Upper lobe of left lung (tissue), 6 donors: ENCODE measurements at regions not wholly inside any gene's neighbourhood (a gene's known extent, or its start where the extent isn't known, plus 50 kb on each side); places are given as distances from the start of the nearest gene placed in this dataset.

ENCODE experiments used
- ATAC-seq, 2 donors: fragments of 200-7000 bp; cut with Tn5 transposase; one replicate each; pipeline ENCODE4 v1.9.1; 2022; ENCODE audit warnings: mild to moderate bottlenecking in 2 of 2, moderate library complexity in 2 of 2; ENCODE audit not compliant: low FRiP score in 2 of 2
- DNase-seq, 2 donors: peaks; one replicate each; pipeline ENCODE4 v3.0.0-alpha.2; 2019 to 2020
- H3K27ac ChIP-seq, 4 donors: fragments of 200-600 bp; sonication (generic); one replicate each; pipeline ENCODE4 v1.5.1; 2016 to 2019
- H3K27me3 ChIP-seq, 4 donors: fragments of 200-600 bp; sonication (generic); one replicate each; pipeline ENCODE4 v1.5.1; 2017 to 2019
- H3K36me3 ChIP-seq, 4 donors: fragments of 200-600 bp; sonication (generic); one replicate each; pipeline ENCODE4 v1.5.1; 2016 to 2019
- H3K4me1 ChIP-seq, 4 donors: fragments of 200-600 bp; sonication (generic); one replicate each; pipeline ENCODE4 v1.5.1; 2018 to 2019
- H3K4me3 ChIP-seq, 4 donors: fragments of 200-600 bp; sonication (generic); one replicate each; pipeline ENCODE4 v1.5.1; 2017 to 2019; ENCODE audit warnings: mild to moderate bottlenecking in 2 of 4, moderate library complexity in 1 of 4
- H3K9me3 ChIP-seq, 4 donors: fragments of 200-600 bp; sonication (generic); one replicate each; pipeline ENCODE4 v1.5.1; 2018 to 2019
- EP300 ChIP-seq, 4 donors: sonication (generic); formaldehyde crosslinking; IDR thresholded peaks; one replicate each; pipeline ENCODE4 v1.5.1; 2017; ENCODE audit warnings: antibody characterized with exemption in 4 of 4, control low read depth in 2 of 4
- POLR2A ChIP-seq, 4 donors: fragments of 450-650 bp; IDR thresholded peaks; one replicate each; pipeline ENCODE4 v1.5.1; 2016 to 2017; ENCODE audit warnings: antibody characterized with exemption in 4 of 4, mild to moderate bottlenecking in 2 of 4
- POLR2AphosphoS5 ChIP-seq, 2 donors: sonication (generic); formaldehyde crosslinking; IDR thresholded peaks; one replicate each; pipeline ENCODE4 v1.5.1; 2017; ENCODE audit warnings: antibody characterized with exemption in 2 of 2
- WGBS, 2 donors: methylation state at CpG; one replicate each; pipeline ENCODE4 v1.1.5; 2017 to 2018; 5-methylcytosine and 5-hydroxymethylcytosine counted together
- TF ChIP-seq, protein P1 (sequence below), 6 experiments: fragments of 450-650 bp in 4 of 6; fragments of 200-600 bp in 2 of 6; sonication (generic) in 2 of 6; IDR thresholded peaks; one replicate each; pipeline ENCODE4 v1.5.1; 2016 to 2019; ENCODE audit warnings: antibody characterized with exemption in 6 of 6
- donor health status: DM: no; HTN: no; CAD: no; lungs with moderate emphysema.
- donor health status: DM: no; HTN: yes; CAD: no; lungs with severe emphysema.

DNA sequence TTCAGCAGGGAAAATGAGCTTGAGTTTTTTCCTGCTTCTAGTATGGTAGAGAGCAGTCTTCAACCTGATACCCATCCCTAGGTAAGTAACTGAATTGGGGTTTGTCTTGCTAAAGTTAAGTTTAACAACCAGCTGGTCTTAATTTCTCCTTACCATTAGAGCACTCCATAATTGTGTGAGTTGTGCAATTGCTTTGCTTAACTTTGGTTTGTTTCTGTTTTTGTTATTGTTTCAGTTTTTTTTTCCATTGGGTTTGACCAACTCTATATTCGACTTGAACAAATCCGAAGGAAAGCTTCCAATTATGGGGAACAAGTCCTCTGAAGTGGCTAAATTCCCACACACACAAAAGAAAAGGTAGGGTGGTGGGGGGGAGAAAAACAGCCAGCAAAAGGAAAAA is 641.1 kb downstream of the PLA2G4A start:
- H3K4me1 ChIP-seq, result no peaks in the 10 kb centered on the region
- TF ChIP-seq POLR2AphosphoS5 (IDR thresholded peaks at IDR 0.05), result no peak
- no peak for TF ChIP-seq EP300 (IDR thresholded peaks at IDR 0.05)
- TF ChIP-seq POLR2A (IDR thresholded peaks at IDR 0.05), result no peak
- TF ChIP-seq, protein P1, sequence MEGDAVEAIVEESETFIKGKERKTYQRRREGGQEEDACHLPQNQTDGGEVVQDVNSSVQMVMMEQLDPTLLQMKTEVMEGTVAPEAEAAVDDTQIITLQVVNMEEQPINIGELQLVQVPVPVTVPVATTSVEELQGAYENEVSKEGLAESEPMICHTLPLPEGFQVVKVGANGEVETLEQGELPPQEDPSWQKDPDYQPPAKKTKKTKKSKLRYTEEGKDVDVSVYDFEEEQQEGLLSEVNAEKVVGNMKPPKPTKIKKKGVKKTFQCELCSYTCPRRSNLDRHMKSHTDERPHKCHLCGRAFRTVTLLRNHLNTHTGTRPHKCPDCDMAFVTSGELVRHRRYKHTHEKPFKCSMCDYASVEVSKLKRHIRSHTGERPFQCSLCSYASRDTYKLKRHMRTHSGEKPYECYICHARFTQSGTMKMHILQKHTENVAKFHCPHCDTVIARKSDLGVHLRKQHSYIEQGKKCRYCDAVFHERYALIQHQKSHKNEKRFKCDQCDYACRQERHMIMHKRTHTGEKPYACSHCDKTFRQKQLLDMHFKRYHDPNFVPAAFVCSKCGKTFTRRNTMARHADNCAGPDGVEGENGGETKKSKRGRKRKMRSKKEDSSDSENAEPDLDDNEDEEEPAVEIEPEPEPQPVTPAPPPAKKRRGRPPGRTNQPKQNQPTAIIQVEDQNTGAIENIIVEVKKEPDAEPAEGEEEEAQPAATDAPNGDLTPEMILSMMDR (IDR thresholded peaks at IDR 0.05), result no peak
- DNase-seq, result no peak
- 86 to 92% methylated on average over 2 of the region's 2 CpGs for WGBS, 2 donors
- no peak overlapping the region for H3K27ac ChIP-seq
- H3K36me3 ChIP-seq, result no peaks in the 10 kb centered on the region
- H3K27me3 ChIP-seq, result no peaks in the 10 kb centered on the region
- peaks cover 0 to 8% (median 0%) of the 10 kb centered on the region in 4 donors for H3K9me3 ChIP-seq
- no peak for ATAC-seq
- H3K4me3 ChIP-seq, result no peak overlapping the region

DNA sequence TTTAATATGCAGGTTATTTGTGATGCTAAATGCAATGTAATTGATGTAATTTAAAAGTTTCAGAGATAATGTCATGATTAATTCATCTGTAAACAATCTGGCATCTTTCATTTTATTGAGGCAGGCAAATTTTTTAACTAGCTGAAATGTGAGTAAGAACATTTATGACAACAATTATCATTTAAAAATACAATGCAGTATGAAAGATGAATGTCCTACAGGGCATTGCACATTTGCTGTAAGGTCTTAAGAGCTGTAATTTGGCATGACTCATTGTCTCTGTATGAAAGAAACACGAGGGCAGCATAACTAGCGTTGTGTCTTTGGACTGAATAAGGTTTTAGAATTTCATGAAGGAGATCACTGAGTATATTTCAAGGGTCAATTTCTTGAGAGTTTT is 642.8 kb downstream of the PLA2G4A start:
- no peak overlapping the region for H3K4me3 ChIP-seq
- TF ChIP-seq, protein P1 (IDR thresholded peaks at IDR 0.05), result no peak
- no peak for TF ChIP-seq EP300 (IDR thresholded peaks at IDR 0.05)
- TF ChIP-seq POLR2A (IDR thresholded peaks at IDR 0.05), result no peak
- TF ChIP-seq POLR2AphosphoS5 (IDR thresholded peaks at IDR 0.05), result no peak
- H3K36me3 ChIP-seq, result no peaks in the 10 kb centered on the region
- WGBS, 2 donors, result 81 to 84% methylated on average over 2 of the region's 2 CpGs
- no peaks in the 10 kb centered on the region for H3K9me3 ChIP-seq
- no peak for ATAC-seq
- DNase-seq, result no peak
- H3K27ac ChIP-seq, result no peak overlapping the region
- H3K4me1 ChIP-seq, result no peaks in the 10 kb centered on the region
- no peaks in the 10 kb centered on the region for H3K27me3 ChIP-seq

DNA sequence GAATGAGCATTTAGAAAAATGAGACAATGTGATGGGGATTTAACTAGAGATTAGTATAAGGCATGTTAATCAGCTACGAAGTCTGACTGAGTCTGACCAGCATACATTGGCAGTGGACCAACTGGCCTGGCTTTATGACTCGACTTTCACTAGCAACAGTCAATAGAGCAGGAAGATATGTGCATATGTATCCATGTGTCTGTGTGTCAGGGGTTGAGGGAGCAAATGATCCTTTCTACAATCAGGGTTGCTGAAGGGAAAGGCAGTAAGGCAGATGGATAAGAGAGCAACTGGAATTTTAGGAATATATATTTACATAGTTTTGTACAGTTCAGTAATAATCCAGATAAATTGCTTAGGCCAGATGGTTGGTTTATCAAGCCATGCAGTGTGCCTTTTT is 645.6 kb downstream of the PLA2G4A start:
- Histone ChIP-seq H3K9me3 (no peaks in the 10 kb centered on the region), H3K4me3 (no peak overlapping the region), H3K4me1 (no peaks in the 10 kb centered on the region), H3K27ac (no peak overlapping the region), H3K36me3 (no peaks in the 10 kb centered on the region), H3K27me3 (no peaks in the 10 kb centered on the region)
- TF ChIP-seq, protein P1 (IDR thresholded peaks at IDR 0.05), result no peak
- TF ChIP-seq POLR2A (IDR thresholded peaks at IDR 0.05) (no peak), POLR2AphosphoS5 (IDR thresholded peaks at IDR 0.05) (no peak), EP300 (IDR thresholded peaks at IDR 0.05) (no peak)
- WGBS, 2 donors, result 45 to 53% methylated on average over 2 of the region's 2 CpGs
- DNase-seq (no peak), ATAC-seq (no peak)

DNA sequence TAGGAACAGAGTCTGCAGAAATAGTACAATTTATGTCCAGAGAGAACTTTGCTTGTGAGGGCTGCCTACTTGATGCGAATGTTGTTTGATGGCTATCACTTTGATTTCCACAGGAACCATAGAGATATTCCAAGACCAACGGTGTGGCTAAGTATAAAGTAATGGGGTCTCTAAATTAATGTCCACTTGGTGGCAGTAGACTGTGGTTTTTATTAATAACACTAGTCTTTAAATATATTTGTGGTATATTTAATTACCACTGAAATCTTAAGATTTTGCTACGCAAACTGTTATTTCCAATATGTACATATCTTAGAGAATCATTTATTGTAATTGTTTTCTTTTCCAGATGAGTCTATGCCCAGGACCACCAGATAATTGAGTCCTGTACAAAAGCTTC is 647.9 kb downstream of the PLA2G4A start:
- no peak for TF ChIP-seq POLR2AphosphoS5 (IDR thresholded peaks at IDR 0.05)
- no peak for TF ChIP-seq EP300 (IDR thresholded peaks at IDR 0.05)
- no peak overlapping the region for H3K4me3 ChIP-seq
- no peak overlapping the region for H3K27ac ChIP-seq
- no peaks in the 10 kb centered on the region for H3K27me3 ChIP-seq
- H3K36me3 ChIP-seq, result no peaks in the 10 kb centered on the region
- H3K4me1 ChIP-seq, result no peaks in the 10 kb centered on the region
- no peaks in the 10 kb centered on the region for H3K9me3 ChIP-seq
- DNase-seq, result no peak
- ATAC-seq, result no peak
- WGBS, 2 donors, result 65 to 74% methylated on average over 3 of the region's 3 CpGs

DNA sequence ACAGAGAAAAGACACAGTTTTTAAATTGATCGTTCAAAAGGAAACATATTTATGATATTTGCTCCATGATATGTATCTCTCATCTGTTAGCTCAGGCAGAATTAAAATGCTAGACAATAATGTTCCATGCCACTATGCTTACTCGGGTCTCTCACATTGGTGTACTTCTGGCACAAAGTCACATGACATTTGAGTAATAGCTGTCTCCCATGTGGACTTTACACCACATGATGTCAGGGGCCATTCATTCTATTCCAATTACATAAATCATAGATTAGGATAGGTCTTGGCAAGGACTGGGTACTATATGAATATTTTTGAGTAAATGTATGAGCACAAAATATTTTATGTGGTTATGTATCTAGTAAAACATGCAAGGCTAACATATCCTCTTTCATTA is 648.4 kb downstream of the PLA2G4A start:
- no peak for TF ChIP-seq POLR2A (IDR thresholded peaks at IDR 0.05)
- no peak for TF ChIP-seq POLR2AphosphoS5 (IDR thresholded peaks at IDR 0.05)
- no peak for TF ChIP-seq EP300 (IDR thresholded peaks at IDR 0.05)
- TF ChIP-seq, protein P1 (IDR thresholded peaks at IDR 0.05), result no peak
- Histone ChIP-seq H3K27ac (no peak overlapping the region), H3K9me3 (no peaks in the 10 kb centered on the region), H3K4me3 (no peak overlapping the region), H3K4me1 (no peaks in the 10 kb centered on the region), H3K36me3 (no peaks in the 10 kb centered on the region), H3K27me3 (no peaks in the 10 kb centered on the region)
- WGBS, 2 donors, result 78 to 83% methylated on average over 2 of the region's 2 CpGs
- DNase-seq, result no peak
- ATAC-seq, result no peak
